ENCODE measurements at regions not wholly inside any gene's neighbourhood (a gene's known extent, or its start where the extent isn't known, plus 50 kb on each side); places are given as distances from the start of the nearest gene placed in this dataset.
"Not testable (repeated sequence)": the region's sequence is repeated elsewhere in the genome, so short reads cannot be mapped to it uniquely, and the experiment has no call there.

DNA sequence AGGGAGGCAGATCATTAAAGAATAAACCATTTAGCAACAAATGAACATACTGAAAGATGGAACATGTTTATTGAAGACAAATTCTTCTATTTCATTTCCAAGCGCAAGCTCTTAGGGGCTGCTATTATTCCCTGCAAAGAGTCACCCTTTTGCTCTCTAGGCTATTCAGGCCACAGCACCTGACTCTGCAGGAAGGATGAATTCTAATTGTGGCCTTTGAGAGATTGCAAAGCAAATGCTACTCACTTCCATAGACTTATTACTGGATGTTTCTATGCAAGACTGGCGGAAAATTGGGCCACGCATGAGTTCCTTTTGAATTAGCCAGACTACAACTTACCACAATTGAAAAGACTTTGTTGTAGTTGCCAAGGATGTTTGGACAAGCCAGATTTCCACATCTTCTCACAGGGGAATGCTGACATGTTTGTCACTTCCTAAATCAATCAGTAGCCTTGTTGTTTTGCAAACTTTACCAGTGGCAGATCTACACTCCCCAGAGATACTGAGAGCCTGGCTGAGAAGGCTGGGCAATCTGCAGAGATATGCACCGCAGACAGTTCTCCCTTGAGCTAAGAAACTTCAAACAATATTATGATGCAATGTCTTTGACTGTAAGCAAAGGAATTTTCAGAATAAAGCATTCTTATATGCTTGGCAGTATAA lies 334.3 kb upstream of the SYT1 start:
- peak; percentile 58 for DNase-seq

DNA sequence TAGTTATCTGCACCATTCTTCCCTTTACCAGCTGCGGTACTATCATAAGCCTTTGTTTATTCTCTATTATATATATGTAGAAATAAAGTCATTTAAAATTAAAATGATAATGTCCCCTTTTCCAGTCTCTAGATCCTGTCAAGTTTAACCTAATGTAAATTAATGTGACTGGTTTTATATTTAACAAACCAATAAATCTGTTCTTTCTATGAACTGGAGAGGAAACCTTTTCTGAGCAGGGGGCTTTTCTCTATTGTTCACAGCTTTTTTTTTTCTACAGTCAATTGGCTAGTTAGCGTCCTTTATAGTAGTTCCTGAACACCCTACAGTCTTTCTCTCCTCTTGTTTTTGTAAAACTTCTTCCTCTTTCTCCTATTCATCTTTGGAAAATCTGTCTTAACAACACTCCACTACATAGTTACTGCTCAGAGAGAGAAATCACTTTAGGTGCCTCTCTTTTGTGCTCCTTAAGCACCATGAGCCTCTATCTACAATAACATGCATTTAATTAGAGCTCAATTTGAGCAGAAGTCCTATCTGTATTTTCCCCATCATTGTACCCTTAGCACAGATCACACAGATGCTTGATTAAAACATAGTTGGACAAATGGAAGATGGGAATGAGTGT lies 332.6 kb upstream of the SYT1 start:
- DNase-seq: no peak

DNA sequence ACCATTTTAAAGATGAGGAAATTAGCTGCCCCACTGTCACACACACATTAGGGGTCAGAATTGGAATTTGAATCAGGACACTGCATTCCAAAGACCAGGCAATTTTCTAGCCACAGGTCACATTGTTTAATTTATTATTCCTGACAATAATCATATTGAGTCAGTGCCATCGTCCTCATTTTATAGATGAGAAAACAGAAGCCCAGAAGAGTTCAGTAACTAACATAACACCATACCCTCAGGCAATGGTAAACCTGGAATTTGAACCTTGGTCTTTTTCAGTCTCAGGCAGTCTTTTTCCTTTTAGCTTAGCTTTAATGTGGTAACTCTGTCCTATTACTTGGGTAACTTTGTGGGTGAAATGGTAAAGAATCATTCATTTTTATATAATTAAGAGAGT lies 330.3 kb upstream of the SYT1 start:
- no peak for DNase-seq

DNA sequence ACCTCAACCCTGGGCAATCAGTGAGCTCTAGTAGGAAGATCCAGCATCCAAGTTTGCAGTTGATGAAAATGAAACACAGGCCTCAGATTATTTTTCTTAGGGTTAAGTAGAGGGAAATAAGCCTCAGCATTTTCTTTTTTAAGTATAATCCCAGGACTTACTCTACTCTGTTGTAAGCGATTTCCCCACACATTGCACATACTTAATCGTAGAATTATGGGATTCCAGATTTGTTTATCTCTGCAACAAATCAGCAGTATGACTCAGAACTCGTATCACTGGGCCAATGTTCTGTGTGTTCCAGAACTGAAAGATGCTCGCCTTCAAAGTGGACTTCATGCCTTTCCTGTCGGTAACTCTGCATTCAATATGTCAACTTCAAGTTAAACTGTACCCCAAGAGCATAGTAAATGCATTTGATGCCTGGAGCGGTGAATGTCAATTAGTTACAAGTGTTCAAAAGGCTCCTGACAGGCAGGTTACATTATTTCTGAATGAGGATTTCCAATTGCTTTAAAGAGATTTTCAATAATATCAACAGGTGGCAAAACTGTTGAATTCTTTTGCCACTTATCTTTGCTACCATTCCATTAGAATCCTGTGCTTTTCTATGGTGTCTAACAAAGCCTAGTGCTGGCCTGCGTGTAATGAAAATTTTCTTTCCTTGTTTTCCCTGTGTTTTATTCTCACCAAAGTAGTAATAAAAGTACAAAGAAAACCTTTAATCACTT lies 323.8 kb upstream of the SYT1 start:
- no peak for DNase-seq

DNA sequence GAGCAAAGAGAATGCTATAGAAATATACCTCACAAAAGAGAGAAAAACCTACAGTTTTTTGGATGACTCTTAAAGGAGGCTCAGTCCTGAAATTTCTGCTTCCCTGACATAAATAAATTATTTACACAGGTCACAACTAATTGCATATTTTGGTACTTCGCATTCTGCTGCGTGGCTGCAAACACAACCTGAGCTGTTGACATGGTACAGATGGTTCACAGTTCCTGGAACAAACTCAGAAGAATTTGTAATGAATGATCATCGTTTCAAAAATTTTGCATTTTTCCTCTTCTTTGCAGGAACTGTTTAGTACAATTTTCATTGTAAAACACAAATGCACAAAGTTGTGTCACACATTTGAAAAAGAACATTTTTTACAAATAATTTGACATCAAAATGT lies 313.7 kb upstream of the SYT1 start:
- no peak for DNase-seq

DNA sequence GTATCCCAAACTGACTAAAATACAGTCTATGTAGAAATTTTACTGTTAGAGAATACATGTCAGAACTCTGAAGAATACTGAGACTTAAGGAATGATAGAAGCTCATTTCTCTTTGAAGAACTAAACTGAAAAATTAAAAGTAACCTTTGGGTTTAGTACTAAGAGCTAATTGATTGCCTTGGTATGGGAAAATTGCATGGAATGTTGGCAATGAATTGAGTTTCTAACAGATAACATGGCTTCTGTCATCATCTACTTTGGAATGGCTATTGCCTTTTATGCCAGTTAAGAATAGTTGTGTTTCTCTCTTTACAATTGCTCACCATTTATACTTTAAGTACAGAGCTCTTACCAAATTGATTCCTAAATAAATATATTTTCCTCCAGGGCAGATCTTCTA lies 308.8 kb upstream of the SYT1 start:
- no peak for DNase-seq

DNA sequence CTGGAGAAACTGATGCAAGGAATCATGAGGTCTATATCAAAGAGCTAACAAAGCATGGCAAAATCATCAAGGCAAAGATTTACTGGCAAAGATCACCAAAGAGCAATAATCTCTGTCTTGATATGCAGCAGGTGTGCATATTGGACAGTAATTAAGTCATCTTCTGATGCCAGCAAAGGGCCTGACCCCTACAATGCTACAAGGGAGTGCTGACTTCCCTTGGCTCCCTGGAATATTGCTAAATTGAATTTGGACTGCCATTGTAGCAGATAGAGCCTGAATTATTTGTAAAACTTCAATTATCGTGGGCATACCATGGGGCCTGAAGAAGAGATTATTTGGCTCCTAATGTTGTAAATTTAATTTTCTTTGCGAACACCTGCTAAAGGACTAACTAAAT lies 307.9 kb upstream of the SYT1 start:
- no peak for DNase-seq

DNA sequence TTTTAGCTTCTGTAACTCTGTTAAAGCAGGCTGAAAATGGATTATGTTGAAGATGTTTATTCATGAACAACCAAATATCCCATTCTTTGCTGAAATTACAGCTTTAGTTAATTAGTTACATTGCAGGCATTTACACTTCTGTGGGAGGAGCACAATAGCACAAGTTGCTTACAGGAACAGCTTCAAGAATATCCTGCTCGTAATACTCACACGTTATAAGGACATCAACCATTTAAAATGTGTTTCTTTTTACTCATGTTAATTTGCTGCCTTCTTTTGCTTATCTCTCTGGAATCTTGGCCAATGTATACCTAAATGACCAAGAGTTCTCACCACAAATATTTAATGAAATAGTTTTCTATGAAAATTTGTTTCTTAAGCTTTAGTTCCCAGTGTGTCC lies 305.2 kb upstream of the SYT1 start:
- DNase-seq: no peak

DNA sequence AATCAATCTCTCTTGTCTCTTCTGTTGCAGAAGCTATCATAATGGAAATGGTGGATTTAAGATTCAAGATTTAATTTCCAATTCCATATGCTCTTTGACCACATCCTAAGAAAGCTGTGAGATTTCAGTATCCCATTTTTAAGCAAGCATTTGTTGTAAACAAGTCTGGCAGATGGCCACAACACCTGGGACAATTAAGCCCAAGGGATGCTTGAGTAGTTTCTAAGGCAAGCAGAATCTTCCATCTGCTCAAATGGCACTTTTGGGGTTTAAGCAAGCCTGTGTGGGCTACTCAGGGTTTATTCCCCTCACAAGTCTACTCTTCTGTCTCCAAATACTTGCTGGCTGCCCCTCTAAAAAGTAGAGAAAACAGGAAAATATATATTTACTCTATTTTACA lies 304.7 kb upstream of the SYT1 start:
- DNase-seq: no peak

DNA sequence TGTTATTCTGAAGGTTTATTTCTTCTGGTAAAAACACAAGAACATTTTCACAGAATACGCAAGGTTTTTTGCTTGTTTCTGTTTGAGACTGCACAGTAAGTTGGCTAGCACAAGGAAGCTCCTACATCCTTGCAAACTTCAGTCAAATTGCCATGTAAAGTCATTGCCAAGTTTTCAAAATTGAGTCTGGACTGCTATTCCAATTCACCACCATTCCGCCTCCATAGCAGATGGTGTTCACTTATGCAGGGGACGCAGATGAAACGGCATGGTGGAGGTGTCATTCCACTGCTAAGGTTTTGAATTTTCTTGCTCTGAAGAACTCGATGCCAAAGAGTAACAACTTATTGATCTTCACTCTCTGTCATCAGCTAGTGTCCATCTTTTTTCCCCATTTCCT lies 303.9 kb upstream of the SYT1 start:
- no peak for DNase-seq

DNA sequence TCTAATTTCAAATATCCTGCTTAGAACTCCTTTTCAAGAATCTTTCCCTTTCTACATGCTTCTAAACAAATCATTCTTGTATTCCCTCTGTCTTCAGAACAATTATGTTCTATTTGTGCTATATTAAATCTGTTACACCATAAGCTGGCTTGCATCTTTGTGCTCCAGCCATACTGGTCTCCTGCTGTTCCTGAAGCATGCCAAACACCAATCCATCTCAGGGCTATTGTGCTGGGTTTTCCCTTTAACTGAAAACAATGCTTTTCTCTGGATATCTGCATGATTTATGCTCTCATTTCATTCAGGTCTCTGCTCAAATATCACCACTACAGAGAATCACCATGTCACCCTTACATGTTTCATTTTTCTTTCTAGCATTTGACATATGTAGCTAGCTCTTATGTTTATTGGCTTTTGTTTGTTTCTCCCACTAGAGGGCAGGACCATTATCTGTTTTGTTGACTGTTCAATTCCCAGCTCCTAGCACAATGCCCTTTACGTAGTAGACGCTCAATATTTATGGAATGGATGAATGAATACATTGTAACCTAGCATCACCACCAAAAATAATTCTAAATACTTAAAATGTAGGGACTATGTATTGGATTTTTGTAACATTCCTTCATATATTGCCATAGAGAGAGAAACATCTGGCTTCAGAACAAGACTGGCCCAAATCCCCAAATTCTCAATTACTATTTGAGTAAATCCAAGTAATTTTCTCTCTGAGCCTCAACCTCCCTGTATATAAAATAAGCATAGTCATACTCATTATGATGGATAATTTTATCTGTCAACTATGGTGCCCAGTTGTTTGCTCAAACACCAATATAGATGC lies 302.0 kb upstream of the SYT1 start:
- no peak for DNase-seq

DNA sequence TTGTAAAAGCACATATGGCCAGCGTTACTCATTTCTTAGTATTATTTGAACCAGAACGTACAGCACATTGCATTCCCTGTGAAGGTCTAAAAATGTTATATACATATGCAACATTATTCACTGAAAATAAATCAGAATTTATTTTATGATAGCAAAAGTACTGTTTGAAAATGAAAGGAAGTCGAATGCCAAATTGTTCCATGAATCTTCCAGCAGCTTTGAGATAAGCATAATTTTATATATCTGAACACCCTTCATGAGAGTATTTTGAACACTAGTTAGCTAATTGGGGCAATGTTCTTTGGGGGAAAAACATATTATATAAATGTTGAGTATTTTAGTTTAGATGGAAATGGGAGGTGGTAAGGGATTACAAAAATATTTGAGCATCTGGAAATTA lies 300.7 kb upstream of the SYT1 start:
- no peak for DNase-seq

DNA sequence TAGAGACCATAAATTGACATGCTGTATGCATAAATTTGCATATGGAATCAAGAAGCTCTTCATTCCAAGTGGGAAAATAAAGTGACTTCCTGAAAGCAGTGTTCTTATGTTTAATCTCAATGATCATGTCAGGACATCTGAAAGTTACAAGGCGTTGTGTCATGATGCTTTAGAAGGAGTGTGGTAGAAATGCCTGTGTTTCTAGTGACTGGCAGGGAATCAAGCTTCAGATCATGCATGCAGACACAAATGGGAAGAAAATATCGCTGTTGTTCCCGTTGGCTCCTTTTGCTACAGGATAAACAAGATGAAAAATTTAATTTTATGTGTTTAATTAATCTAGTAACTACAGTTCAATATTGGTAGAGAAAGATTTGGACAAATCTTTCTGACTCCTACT lies 298.1 kb upstream of the SYT1 start:
- DNase-seq: no peak

DNA sequence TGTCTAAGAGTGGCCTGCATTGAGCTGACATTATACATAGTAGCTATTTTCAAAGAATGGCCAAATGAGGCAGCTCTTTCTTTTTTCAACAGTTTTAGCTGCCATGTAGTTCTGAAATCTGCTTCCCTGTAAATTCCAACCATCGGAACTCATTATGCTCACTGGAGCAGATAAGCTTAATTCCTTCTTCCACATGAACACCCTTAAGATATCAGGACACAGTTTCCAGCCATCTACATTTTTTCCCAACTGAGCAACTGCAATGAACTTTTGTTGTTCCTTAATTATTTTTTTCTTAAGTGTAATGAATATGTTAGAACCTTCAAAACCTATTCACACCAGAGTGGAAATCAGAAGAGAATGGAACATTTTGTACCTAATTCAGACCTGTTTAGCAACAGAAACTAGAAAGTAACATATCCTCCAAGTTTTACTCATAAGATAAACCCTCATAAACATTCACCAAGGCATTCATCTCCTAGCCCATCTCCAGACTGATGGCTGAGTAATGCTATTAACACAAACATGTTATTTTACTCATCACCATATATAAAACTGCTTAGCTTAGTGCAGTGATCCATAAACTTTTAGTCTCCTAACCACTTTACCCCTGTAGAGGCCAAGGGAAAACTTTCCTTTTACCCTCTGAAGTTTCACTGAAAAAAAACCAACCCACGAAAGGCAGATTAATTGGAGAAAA lies 296.1 kb upstream of the SYT1 start:
- DNase-seq: no peak

DNA sequence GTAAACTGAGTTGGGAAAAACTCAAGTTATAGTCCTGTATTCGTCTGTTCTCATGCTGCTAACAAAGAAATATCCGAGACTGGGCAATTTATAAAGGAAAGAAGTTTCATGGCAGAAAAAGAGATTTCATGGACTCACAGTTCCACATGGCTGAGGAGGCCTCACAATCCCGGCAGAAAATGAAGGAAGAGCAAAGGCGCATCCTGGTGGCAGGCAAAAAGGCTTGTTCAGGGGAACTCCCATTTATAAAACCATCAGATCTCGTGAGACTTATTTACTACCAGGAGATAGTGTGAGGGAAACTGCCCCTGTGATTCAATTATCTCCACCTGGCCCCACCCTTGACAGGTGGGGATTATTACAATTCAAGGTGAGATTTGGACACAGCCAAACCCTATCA lies 292.6 kb upstream of the SYT1 start:
- DNase-seq: peak; percentile 65

DNA sequence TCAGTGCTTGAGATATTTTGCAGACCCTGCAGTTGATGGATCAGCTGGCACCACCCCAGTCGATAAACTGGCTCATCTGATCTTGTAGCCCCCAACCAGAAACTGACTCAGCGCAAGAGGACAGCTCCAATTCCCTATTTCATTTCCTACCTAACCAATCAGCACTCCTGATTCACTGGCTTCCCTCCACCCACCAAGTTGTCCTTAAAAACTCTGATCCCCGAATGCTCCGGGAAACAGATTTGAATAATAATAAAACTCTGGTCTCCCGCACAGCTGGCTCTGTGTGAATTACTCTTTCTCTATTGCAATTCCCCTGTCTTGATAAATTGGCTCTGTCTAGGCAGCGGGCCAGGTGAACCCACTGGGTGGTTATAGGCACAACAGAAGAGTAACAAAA lies 289.4 kb upstream of the SYT1 start:
- not testable (repeated sequence) for DNase-seq

DNA sequence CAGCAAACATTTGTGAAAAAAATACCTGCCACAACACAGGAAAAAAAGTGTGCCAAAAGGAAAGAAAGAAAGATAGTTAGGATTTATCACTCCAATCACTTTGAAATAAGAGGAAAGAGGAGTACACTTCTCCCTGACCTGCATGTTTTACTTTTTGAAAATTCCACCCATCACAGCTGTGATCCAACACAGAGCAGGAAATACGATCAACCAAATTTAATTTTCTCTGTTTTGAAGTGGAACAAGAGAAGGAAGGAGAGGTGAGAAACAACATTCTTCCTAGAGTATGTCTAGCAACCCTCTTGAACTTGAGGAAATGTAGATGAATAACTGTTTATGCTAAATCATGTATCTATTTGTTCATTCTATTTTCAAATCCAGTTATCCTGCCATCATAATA lies 284.7 kb upstream of the SYT1 start:
- no peak for DNase-seq

DNA sequence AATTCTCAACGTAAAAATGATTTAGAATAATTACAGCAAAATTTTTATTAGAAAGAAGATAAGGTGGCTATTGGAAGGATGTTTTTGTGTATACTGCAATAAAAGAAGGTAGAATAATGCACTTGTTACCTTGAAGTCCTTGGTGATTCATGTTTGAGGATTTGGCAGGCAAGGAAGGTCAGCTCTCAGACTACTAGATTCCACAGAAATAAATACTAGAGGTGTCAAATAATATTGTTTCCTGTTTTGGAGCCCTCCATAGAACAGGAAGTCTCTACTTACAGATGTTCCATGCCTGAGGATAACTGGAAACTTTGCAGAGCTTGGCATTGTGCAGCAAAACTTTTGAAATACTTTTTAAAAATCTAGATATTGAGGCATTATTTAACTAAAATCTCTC lies 284.3 kb upstream of the SYT1 start:
- no peak for DNase-seq

DNA sequence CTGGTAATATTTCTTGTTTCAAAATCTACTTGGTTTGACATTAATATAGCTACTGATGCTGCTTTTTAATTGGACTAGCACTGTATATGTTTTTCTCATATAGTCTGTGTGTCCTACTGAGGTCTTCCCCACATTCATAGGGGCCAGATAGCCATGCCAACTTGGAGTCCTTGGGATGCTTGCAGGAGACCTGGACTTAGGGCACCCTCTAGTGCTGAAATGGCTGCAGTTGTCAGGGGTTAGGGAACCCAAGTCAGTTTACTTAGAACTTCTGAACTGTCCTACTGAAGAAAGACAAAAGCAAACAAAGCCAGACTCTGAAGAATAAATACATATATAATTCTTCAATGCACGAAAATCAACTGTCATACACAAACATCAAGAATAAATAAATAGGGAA lies 279.9 kb upstream of the SYT1 start:
- peak; percentile 84 for DNase-seq

DNA sequence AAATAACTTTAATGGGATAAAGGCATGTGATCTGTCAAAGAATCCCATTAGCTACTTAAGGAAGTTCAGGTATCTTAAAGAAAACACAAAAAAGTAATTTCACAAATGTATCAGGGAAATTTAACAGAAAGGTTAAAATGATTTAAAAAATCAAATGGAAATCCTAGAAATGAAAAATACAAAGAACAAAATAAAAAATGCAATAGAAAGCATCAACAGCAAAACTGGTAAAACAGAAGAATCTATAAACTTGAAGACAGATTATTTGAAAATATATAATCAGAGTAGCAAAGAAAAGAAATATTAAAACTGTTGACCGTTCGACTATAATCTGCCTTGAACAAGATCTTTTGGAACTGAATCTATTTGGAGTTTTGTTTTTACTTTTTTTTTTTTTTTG lies 279.4 kb upstream of the SYT1 start:
- DNase-seq: no peak

DNA sequence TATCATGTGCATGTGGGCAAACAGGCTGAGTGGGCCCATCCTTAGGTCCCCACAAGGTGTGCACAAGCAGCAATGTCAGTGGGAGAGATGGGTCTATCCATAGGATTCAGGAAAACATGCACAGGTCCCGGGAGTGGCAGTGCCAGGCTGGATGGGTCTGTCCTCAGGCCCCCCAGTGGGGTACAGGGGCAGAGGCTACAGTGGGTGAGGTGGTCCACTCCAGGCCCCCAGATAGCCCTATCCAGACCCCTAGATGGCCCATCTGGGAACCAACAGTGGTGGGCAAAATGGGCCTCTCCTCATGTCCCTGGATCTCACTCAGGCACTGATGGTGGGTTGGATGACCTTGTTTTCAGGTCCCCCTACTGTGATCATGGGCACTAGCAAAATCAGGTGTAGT lies 277.8 kb upstream of the SYT1 start:
- no peak for DNase-seq

DNA sequence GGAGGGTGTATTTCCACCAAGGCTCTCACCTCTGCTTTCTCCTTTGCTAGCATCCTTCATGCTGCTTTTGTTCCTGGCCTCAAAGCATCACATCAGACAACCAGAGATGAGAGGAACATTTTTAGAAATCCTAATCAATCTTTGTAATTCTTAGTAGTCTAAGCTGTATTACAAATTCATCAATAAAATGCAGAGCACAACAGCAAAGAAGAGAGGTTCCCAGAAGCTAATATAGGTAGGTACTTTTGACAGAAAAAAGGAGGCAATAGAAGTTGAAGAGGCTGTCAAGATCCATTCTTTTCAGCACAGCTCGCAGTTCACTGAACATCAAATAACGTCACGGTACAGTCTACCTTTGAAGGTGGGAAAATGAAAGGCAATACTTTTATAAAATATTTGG lies 265.2 kb upstream of the SYT1 start:
- DNase-seq: no peak

DNA sequence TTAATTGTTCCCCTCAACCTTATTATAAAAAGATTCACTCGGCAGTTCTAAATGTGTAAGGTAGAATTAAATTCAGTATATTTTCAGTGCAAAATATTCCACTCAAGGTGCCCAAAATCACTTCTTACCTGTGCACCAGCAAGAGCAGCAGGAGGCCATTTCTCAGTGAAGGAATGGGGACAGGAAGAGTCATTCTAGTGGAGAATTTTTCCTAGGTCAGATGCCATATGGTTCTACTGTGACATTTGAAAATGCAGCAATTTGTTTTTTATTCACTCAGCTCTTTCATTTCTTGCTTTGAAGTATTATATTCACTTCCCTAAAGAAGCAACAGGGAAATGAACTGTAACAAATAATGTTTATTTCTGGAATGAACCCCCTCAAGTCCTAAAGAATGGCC lies 264.0 kb upstream of the SYT1 start:
- DNase-seq: no peak
